DND-41 (cell line): ENCODE measurements at regions not wholly inside any gene's neighbourhood (a gene's known extent, or its start where the extent isn't known, plus 50 kb on each side); places are given as distances from the start of the nearest gene placed in this dataset.

Experiments used
- ATAC-seq: fragments of 200-7000 bp; cut with Tn5 transposase; 3 replicates; pipeline ENCODE4 v1.9.1; 2021; ENCODE audit warnings: low read depth; ENCODE audit not compliant: insufficient read depth
- DNase-seq: peaks from one replicate; pipeline ENCODE4 v3.0.0-alpha.2; 2020
- H2AFZ ChIP-seq: 2 replicates; pipeline ENCODE4 v1.6.0; 2012; ENCODE audit warnings: low read depth, low read length
- H3K27ac ChIP-seq: 2 replicates; pipeline ENCODE4 v1.5.1; 2012; ENCODE audit warnings: low read length, inconsistent platforms
- H3K27me3 ChIP-seq: fragments of 200-600 bp; sonication (generic); 2 replicates; pipeline ENCODE4 v1.6.0; 2012; ENCODE audit warnings: low read length, mild to moderate bottlenecking, inconsistent platforms; ENCODE audit not compliant: insufficient read depth, poor library complexity
- H3K36me3 ChIP-seq: 2 replicates; pipeline ENCODE4 v1.5.1; 2012; ENCODE audit warnings: low read length, inconsistent platforms; ENCODE audit not compliant: insufficient read depth
- H3K4me1 ChIP-seq: 2 replicates; pipeline ENCODE4 v1.5.1; 2012; ENCODE audit warnings: mild to moderate bottlenecking, low read length; ENCODE audit not compliant: insufficient read depth
- H3K4me2 ChIP-seq: 2 replicates; pipeline ENCODE4 v1.6.0; 2012; ENCODE audit warnings: mild to moderate bottlenecking, moderate library complexity, low read length, inconsistent platforms; ENCODE audit not compliant: insufficient read depth
- H3K4me3 ChIP-seq, 2 experiments: fragments of 200-600 bp in 1 of 2; shearing (Covaris generic) in 1 of 2; 2 replicates each; pipeline ENCODE4 v1.5.1; 2012 to 2016; ENCODE audit warnings: inconsistent platforms in 2 of 2, low read length in 2 of 2, mild to moderate bottlenecking in 2 of 2, low read depth in 1 of 2, moderate library complexity in 1 of 2
- H3K79me2 ChIP-seq: 2 replicates; pipeline ENCODE4 v1.6.0; 2012; ENCODE audit warnings: low read length, inconsistent platforms; ENCODE audit not compliant: insufficient read depth
- H3K9ac ChIP-seq: 2 replicates; pipeline ENCODE4 v1.6.0; 2012; ENCODE audit warnings: low read depth, mild to moderate bottlenecking, inconsistent platforms, low read length, moderate library complexity
- H3K9me3 ChIP-seq: 2 replicates; pipeline ENCODE4 v1.5.1; 2012; ENCODE audit warnings: low read length, moderate library complexity, mild to moderate bottlenecking, inconsistent platforms; ENCODE audit not compliant: insufficient read depth, severe bottlenecking
- H4K20me1 ChIP-seq: 2 replicates; pipeline ENCODE4 v1.6.0; 2012; ENCODE audit warnings: low read length; ENCODE audit not compliant: insufficient read depth
- CTCF ChIP-seq: IDR thresholded peaks from 2 replicates; pipeline ENCODE4 v1.5.1; 2012; ENCODE audit warnings: borderline replicate concordance, low read length, moderate library complexity, mild to moderate bottlenecking; ENCODE audit not compliant: poor library complexity, severe bottlenecking; ENCODE audit errors: extremely low read depth
- EZH2 ChIP-seq: IDR thresholded peaks from 3 replicates; pipeline ENCODE4 v1.6.1; 2012; ENCODE audit warnings: borderline replicate concordance, low read depth, mild to moderate bottlenecking, moderate library complexity, low read length, inconsistent platforms; ENCODE audit not compliant: severe bottlenecking

- no peaks in the 10 kb centered on the region for H4K20me1 ChIP-seq
These were observed 624.5 kb upstream of the CHORDC1 start for GRCh38 chr11:90847268-90847886.

GRCh38 chr11:90846628-90847027 lies 623.8 kb upstream of the CHORDC1 start:
- no peak overlapping the region for H3K27ac ChIP-seq
- no peaks in the 10 kb centered on the region for H3K27me3 ChIP-seq
- H3K4me2 ChIP-seq = no peak overlapping the region
- no peaks in the 10 kb centered on the region for H3K36me3 ChIP-seq
- no peak for DNase-seq
- H3K79me2 ChIP-seq = no peaks in the 10 kb centered on the region
- no peak overlapping the region for H3K9ac ChIP-seq
- no peak for TF ChIP-seq CTCF
- TF ChIP-seq EZH2 = no peak
- no peak overlapping the region for H2AFZ ChIP-seq
- H3K9me3 ChIP-seq = no peaks in the 10 kb centered on the region
- H3K4me1 ChIP-seq = no peaks in the 10 kb centered on the region
- no peaks in the 10 kb centered on the region for H4K20me1 ChIP-seq
- no peak for ATAC-seq
- no peak overlapping the region for H3K4me3 ChIP-seq

More at GRCh38 chr11:90847268-90847886, 624.5 kb upstream of the CHORDC1 start:
- H3K9ac ChIP-seq = no peak overlapping the region
- DNase-seq (no peak), ATAC-seq (no peak)
- H3K4me3 ChIP-seq = no peak overlapping the region
- H3K4me1 ChIP-seq = no peaks in the 10 kb centered on the region
- no peaks in the 10 kb centered on the region for H3K27me3 ChIP-seq
- H3K9me3 ChIP-seq = no peaks in the 10 kb centered on the region
- H3K4me2 ChIP-seq = no peak overlapping the region
- TF ChIP-seq CTCF (no peak), EZH2 (no peak)
- H3K79me2 ChIP-seq = no peaks in the 10 kb centered on the region
- H3K27ac ChIP-seq = no peak overlapping the region
- no peak overlapping the region for H2AFZ ChIP-seq
- H3K36me3 ChIP-seq = no peaks in the 10 kb centered on the region

GRCh38 chr11:90845799-90846198 lies 623.0 kb upstream of the CHORDC1 start:
- Histone ChIP-seq H3K27ac (no peak overlapping the region), H3K79me2 (no peaks in the 10 kb centered on the region), H3K36me3 (no peaks in the 10 kb centered on the region), H3K4me3 (no peak overlapping the region), H2AFZ (no peak overlapping the region), H4K20me1 (no peaks in the 10 kb centered on the region), H3K4me2 (no peak overlapping the region), H3K4me1 (no peaks in the 10 kb centered on the region), H3K27me3 (no peaks in the 10 kb centered on the region), H3K9me3 (no peaks in the 10 kb centered on the region), H3K9ac (no peak overlapping the region)
- ATAC-seq (no peak), DNase-seq (no peak)
- TF ChIP-seq CTCF (no peak), EZH2 (no peak)
